Loucy (cell line): ENCODE measurements at regions not wholly inside any gene's neighbourhood (a gene's known extent, or its start where the extent isn't known, plus 50 kb on each side); places are given as distances from the start of the nearest gene placed in this dataset.

ENCODE experiments used
- H2AFZ ChIP-seq: fragments of 200-600 bp; sonication (generic); 2 replicates; pipeline ENCODE4 v1.6.0; 2016; ENCODE audit warnings: antibody characterized with exemption, mild to moderate bottlenecking, low read length, moderate library complexity
- H3F3A ChIP-seq: fragments of 200-600 bp; 2 replicates; pipeline ENCODE4 v1.6.0; 2016; ENCODE audit warnings: antibody characterized with exemption, low read depth, mild to moderate bottlenecking
- H3K27me3 ChIP-seq: fragments of 200-600 bp; sonication (generic); 2 replicates; pipeline ENCODE4 v1.6.1; 2014; ENCODE audit warnings: low read length, mild to moderate bottlenecking; ENCODE audit not compliant: insufficient read depth, poor library complexity, severe bottlenecking
- H3K36me3 ChIP-seq: fragments of 200-600 bp; sonication (generic); 2 replicates; pipeline ENCODE4 v1.6.1; 2016; ENCODE audit warnings: low read length; ENCODE audit not compliant: insufficient read depth
- H3K4me1 ChIP-seq: fragments of 200-600 bp; sonication (generic); 2 replicates; pipeline ENCODE4 v1.5.1; 2014; ENCODE audit warnings: low read length, mild to moderate bottlenecking; ENCODE audit not compliant: insufficient read depth, poor library complexity, severe bottlenecking
- H3K4me2 ChIP-seq: fragments of 200-600 bp; sonication (generic); 2 replicates; pipeline ENCODE4 v1.6.0; 2014; ENCODE audit warnings: antibody characterized with exemption, low read length, low read depth, mild to moderate bottlenecking; ENCODE audit not compliant: poor library complexity, severe bottlenecking
- H3K4me3 ChIP-seq: fragments of 200-600 bp; sonication (generic); 2 replicates; pipeline ENCODE4 v1.5.1; 2014; ENCODE audit warnings: low read length, mild to moderate bottlenecking, mixed read lengths; ENCODE audit not compliant: poor library complexity, severe bottlenecking
- H3K79me2 ChIP-seq: fragments of 200-600 bp; sonication (generic); 2 replicates; pipeline ENCODE4 v1.6.1; 2014; ENCODE audit warnings: low read length; ENCODE audit not compliant: insufficient read depth
- H3K9ac ChIP-seq: fragments of 200-600 bp; sonication (generic); 2 replicates; pipeline ENCODE4 v1.6.0; 2014; ENCODE audit warnings: mild to moderate bottlenecking, low read depth, low read length, moderate library complexity; ENCODE audit not compliant: poor library complexity, severe bottlenecking
- H3K9me2 ChIP-seq: fragments of 200-600 bp; sonication (generic); replicated peaks from 2 replicates; pipeline ENCODE4 v1.6.1; 2016; ENCODE audit warnings: low read depth, low read length, mixed read lengths
- H3K9me3 ChIP-seq: fragments of 200-600 bp; sonication (generic); 2 replicates; pipeline ENCODE4 v1.6.1; 2014; ENCODE audit warnings: mild to moderate bottlenecking, antibody characterized with exemption, low read length, low read depth; ENCODE audit not compliant: insufficient read depth
- H4K20me1 ChIP-seq: fragments of 200-600 bp; sonication (generic); 2 replicates; pipeline ENCODE4 v1.6.0; 2014; ENCODE audit warnings: antibody characterized with exemption, low read length, mild to moderate bottlenecking; ENCODE audit not compliant: insufficient read depth, poor library complexity, severe bottlenecking
- CTCF ChIP-seq: fragments of 200-600 bp; sonication (generic); conservative IDR thresholded peaks from 2 replicates; pipeline ENCODE4 v1.5.1; 2014; ENCODE audit warnings: mild to moderate bottlenecking, antibody characterized with exemption, low read length
- EZH2phosphoT487 ChIP-seq: fragments of 200-600 bp; IDR thresholded peaks from 2 replicates; pipeline ENCODE4 v1.6.1; 2018; ENCODE audit warnings: antibody characterized with exemption, mild to moderate bottlenecking, moderate library complexity, borderline replicate concordance

GRCh38 chr18:51879329-51879728 is 460.7 kb upstream of the DCC start:
- Histone ChIP-seq H3K9ac (no peak overlapping the region), H3K36me3 (no peaks in the 10 kb centered on the region), H3K27me3 (no peaks in the 10 kb centered on the region), H3K79me2 (no peaks in the 10 kb centered on the region), H2AFZ (no peak overlapping the region), H3F3A (no peaks in the 10 kb centered on the region), H3K9me3 (peaks cover 5% of the 10 kb centered on the region; the same call in 1 of the 2 replicates), H4K20me1 (no peaks in the 10 kb centered on the region), H3K4me2 (no peak overlapping the region), H3K4me3 (no peak overlapping the region), H3K4me1 (no peaks in the 10 kb centered on the region), H3K9me2 (no peaks in the 10 kb centered on the region)
- TF ChIP-seq CTCF, result no peak
- no peak for TF ChIP-seq EZH2phosphoT487

- Histone ChIP-seq H3K9me2 (no peaks in the 10 kb centered on the region), H3K9me3 (no peaks in the 10 kb centered on the region), H3K36me3 (no peaks in the 10 kb centered on the region), H2AFZ (no peak overlapping the region), H3K4me2 (no peak overlapping the region), H4K20me1 (no peaks in the 10 kb centered on the region), H3K79me2 (no peaks in the 10 kb centered on the region), H3K9ac (no peak overlapping the region), H3F3A (no peaks in the 10 kb centered on the region), H3K4me1 (no peaks in the 10 kb centered on the region), H3K27me3 (no peaks in the 10 kb centered on the region), H3K4me3 (no peak overlapping the region)
- no peak for TF ChIP-seq CTCF
- no peak for TF ChIP-seq EZH2phosphoT487
Observed at GRCh38 chr18:51881394-51881793, 458.6 kb upstream of the DCC start.

GRCh38 chr18:51884039-51884438 is 456.0 kb upstream of the DCC start:
- Histone ChIP-seq H3K9me3 (no peaks in the 10 kb centered on the region), H3K9me2 (no peaks in the 10 kb centered on the region), H3K27me3 (no peaks in the 10 kb centered on the region), H3F3A (no peaks in the 10 kb centered on the region), H3K79me2 (no peaks in the 10 kb centered on the region), H3K9ac (no peak overlapping the region), H2AFZ (no peak overlapping the region), H4K20me1 (no peaks in the 10 kb centered on the region), H3K36me3 (no peaks in the 10 kb centered on the region), H3K4me2 (no peak overlapping the region), H3K4me3 (no peak overlapping the region), H3K4me1 (no peaks in the 10 kb centered on the region)
- TF ChIP-seq EZH2phosphoT487 (no peak), CTCF (no peak)
